ENCODE measurements at regions not wholly inside any gene's neighbourhood (a gene's known extent, or its start where the extent isn't known, plus 50 kb on each side); places are given as distances from the start of the nearest gene placed in this dataset.
"Not testable (repeated sequence)": the region's sequence is repeated elsewhere in the genome, so short reads cannot be mapped to it uniquely, and the experiment has no call there.

DNA sequence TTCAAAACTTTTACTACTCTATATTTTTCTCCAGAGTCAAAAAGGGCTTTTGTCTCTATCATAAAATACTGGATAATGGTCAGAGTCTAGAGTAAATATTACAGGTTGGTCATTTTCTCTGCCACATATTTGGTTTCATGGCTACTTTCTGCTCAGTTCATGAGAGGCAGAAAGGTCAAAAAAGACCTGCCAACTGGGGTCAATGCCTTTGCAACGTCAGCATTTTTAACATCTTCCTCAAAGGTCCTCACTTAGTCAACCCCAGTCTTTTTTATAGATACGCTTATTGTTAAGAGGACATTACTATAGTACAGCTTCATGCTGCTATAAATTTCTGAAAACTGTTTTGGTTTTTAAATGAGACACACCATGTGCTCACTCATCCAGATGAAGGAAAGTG, 312.1 kb upstream of the ARHGEF26 start:
- TF ChIP-seq Cebpa-rat (IDR thresholded peaks at IDR 0.05): no peak
- Histone ChIP-seq H3K4me3 (no peak overlapping the region), H4K20me1 (no peaks in the 10 kb centered on the region), H3K9ac (no peak overlapping the region), H3K36me3 (no peaks in the 10 kb centered on the region), H3K4me2 (no peak overlapping the region), H3K4me1 (no peaks in the 10 kb centered on the region), H3K27ac (no peak overlapping the region), H3K27me3 (no peaks in the 10 kb centered on the region), H3K9me3 (replicated peaks in 1 of 11) (no peaks in the 10 kb centered on the region)

DNA sequence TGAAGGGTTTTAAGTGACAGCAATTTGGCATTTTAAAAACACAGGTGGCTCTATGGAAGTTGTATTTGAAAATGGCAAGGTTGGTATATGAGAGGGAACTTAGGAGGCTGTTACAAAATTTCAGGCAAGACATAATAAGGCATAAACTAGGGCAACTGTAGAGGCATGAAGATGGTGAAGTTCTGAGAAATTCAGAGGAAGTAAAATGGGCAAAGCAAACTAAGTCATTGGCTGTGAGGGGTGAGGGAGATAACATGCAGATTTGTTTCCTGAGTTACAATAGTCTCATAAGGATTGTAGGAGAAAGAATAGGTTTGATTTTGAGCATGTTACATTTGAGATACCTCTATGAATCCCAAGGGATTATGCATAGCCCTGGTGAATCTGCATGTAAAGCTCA, 302.9 kb upstream of the ARHGEF26 start:
- Histone ChIP-seq H3K4me1 (peaks cover 4 to 37% (median 16%) of the 10 kb centered on the region in 10 experiments; a peak in 15 of 20 replicates), H3K27ac (no peak overlapping the region), H3K4me3 (no peak overlapping the region)

DNA sequence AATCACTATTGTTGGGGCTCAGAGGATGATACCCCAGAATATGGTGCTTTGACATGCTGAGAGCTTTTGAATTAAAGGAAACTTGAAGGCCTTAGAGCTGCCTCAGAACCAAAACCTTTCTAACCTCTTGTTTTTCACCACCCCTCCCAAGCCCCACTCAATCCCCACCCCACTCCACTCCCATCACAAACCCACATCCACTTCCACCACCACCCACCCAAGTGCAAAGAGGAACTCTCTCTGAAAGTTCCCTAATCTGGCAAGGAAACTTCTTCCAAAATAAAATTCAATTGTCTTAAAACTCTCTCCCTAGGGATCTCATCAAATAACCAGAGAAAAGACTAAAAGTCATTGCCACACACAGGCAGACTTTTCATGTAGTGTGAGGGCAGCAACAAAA, 301.2 kb upstream of the ARHGEF26 start:
- no peak for TF ChIP-seq Cebpa-rat (IDR thresholded peaks at IDR 0.05)
- no peaks in the 10 kb centered on the region for H3K36me3 ChIP-seq
- H3K9me3 ChIP-seq (replicated peaks in 1 of 11): peaks cover 0 to 12% (median 0%) of the 10 kb centered on the region in 11 experiments; a peak in 5 of 22 replicates
- H3K4me1 ChIP-seq: peaks cover 4 to 37% (median 16%) of the 10 kb centered on the region in 10 experiments; a peak in 15 of 20 replicates
- peak overlapping the region in 10 of 11 experiments; percentile 3 to 71 (median 55); a peak in 15 of 22 replicates for H3K4me2 ChIP-seq
- no peaks in the 10 kb centered on the region for H3K27me3 ChIP-seq
- H4K20me1 ChIP-seq: no peaks in the 10 kb centered on the region
- H3K9ac ChIP-seq: no peak overlapping the region
- no peak overlapping the region for H3K27ac ChIP-seq
- no peak overlapping the region for H3K4me3 ChIP-seq

More for the DNA sequence above, 302.9 kb upstream of the ARHGEF26 start:
- Histone ChIP-seq H3K9me3 (replicated peaks in 1 of 11) (peaks cover 0 to 9% (median 0%) of the 10 kb centered on the region in 11 experiments; a peak in 5 of 22 replicates), H3K4me2 (peak overlapping the region in 5 of 11 experiments; percentile 4 to 71 (median 59); a peak in 7 of 22 replicates), H3K36me3 (no peaks in the 10 kb centered on the region), H3K9ac (no peak overlapping the region), H3K27me3 (no peaks in the 10 kb centered on the region), H4K20me1 (no peaks in the 10 kb centered on the region)
- TF ChIP-seq Cebpa-rat (IDR thresholded peaks at IDR 0.05): no peak

DNA sequence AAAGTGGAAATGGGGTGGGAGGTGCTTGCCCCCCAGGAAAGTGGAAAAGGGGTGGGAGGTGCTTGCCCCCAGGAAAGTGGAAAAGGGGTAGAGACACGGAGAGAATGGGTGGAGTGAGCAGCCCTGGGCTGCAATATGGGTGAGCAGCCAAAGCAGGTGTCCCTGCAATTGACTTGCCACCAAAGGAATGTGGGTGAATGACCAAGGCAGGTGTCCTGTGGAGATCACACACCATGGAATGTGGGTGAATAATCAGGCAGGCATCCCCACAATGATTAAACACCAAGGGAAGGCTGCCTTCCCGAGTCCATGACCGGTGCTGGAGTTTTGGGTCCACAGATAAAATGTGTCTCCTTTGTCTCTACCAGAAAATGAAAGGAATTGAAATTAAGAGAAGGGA, 292.8 kb upstream of the ARHGEF26 start:
- peaks cover 0 to 24% (median 0%) of the 10 kb centered on the region in 10 experiments; a peak in 7 of 20 replicates for H3K4me1 ChIP-seq
- not testable (repeated sequence) for H4K20me1 ChIP-seq; H3K36me3 ChIP-seq; H3K4me3 ChIP-seq; H3K27me3 ChIP-seq; H3K9ac ChIP-seq; H3K27ac ChIP-seq; H3K9me3 ChIP-seq (replicated peaks in 1 of 11)
- 0 out of 22 replicates have a peak overlapping the region, but pooled peaks of 1 of the 11 experiments have one; percentile 32 for H3K4me2 ChIP-seq

DNA sequence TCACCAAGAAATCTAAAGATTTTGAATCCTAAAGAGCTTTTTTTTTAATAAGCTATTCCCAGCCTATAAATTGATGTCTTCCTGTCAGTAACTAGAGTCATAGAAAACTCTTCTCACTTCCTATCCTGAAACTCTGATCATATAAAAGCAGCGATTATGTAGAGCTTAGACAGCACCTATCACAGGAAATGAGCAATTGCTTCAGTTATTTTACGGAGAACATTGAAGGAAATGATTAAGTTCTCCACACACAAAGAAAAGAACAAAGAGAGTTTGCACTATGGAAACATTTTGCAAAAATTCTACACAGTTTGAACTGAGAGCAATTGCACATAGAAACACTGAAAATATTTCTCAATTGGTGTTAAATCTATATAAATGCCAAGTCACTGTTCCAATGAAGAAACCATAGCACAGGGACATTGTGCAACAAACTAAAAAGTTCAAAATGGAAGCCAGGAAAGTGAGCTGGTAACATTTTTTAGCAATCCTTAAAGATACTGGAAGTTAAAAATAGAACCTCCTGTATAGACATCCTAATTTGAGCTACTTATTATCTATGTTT, 291.5 kb upstream of the ARHGEF26 start:
- Histone ChIP-seq H4K20me1 (no peaks in the 10 kb centered on the region), H3K4me1 (peaks cover 0 to 24% (median 0%) of the 10 kb centered on the region in 10 experiments; a peak in 7 of 20 replicates), H3K27me3 (no peaks in the 10 kb centered on the region), H3K9me3 (replicated peaks in 1 of 11) (peaks cover 0 to 6% (median 0%) of the 10 kb centered on the region in 11 experiments; a peak in 2 of 22 replicates), H3K4me2 (peak overlapping the region in 4 of 11 experiments; percentile 30 to 57 (median 37); a peak in 7 of 22 replicates), H3K36me3 (no peaks in the 10 kb centered on the region), H3K27ac (peak overlapping the region in 2 of 11 experiments; percentile 1 to 23; a peak in 3 of 22 replicates), H3K9ac (no peak overlapping the region), H3K4me3 (no peak overlapping the region)
- no peak for TF ChIP-seq Cebpa-rat (IDR thresholded peaks at IDR 0.05)

DNA sequence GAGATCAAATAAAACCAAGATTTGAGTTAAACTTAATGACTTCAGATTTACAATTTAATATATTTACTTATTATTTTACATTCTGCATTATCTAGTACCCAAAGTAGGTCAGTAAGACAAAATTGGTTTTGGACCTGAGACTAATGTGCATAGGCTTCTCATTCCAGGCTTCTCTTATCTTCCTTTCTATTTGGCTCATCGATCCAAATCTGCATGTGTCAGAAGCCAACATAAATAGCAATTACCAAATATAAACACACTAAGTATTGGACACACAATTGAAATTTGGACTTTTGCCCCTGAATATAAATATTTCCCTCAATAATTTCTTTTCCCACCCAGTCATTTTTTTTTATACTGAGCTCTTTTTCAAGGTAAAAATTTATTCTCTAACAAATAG, 290.6 kb upstream of the ARHGEF26 start:
- no peak overlapping the region; a peak in 1 of 22 replicates for H3K27ac ChIP-seq
- no peak overlapping the region for H3K9ac ChIP-seq
- peak overlapping the region in 2 of 11 experiments; percentile 32 to 57; a peak in 1 of 22 replicates for H3K4me2 ChIP-seq
- H3K27me3 ChIP-seq: no peaks in the 10 kb centered on the region
- H3K4me1 ChIP-seq: peaks cover 0 to 24% (median 0%) of the 10 kb centered on the region in 10 experiments; a peak in 7 of 20 replicates
- H3K9me3 ChIP-seq (replicated peaks in 1 of 11): peaks cover 0 to 6% (median 0%) of the 10 kb centered on the region in 11 experiments; a peak in 2 of 22 replicates
- no peak overlapping the region for H3K4me3 ChIP-seq
- TF ChIP-seq Cebpa-rat (IDR thresholded peaks at IDR 0.05): no peak
- H4K20me1 ChIP-seq: no peaks in the 10 kb centered on the region
- no peaks in the 10 kb centered on the region for H3K36me3 ChIP-seq

DNA sequence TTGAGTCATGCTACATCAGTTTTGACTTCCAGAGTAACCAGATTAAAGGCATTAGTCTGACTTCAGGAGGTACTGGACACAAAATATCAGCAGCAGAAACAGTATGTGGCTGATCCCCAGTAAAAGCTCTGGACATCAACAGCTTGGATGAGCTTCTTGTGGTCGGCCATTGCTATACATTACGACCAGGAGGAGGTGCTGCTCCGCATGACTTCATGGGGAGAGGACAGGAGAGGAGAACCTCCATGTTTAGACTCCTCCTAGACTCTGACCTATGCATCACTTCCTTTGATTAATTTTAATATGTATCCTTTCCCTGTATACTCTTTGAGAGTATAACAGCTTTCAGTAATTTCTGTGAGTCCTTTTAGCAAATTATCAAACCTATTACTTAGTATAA, 285.6 kb upstream of the ARHGEF26 start:
- Histone ChIP-seq H3K4me3 (no peak overlapping the region), H3K27me3 (no peaks in the 10 kb centered on the region), H3K36me3 (no peaks in the 10 kb centered on the region), H3K9ac (no peak overlapping the region), H4K20me1 (no peaks in the 10 kb centered on the region), H3K4me1 (peaks cover 0 to 4% (median 0%) of the 10 kb centered on the region in 10 experiments; a peak in 4 of 20 replicates), H3K27ac (no peak overlapping the region), H3K4me2 (no peak overlapping the region), H3K9me3 (replicated peaks in 1 of 11) (peaks cover 0 to 6% (median 0%) of the 10 kb centered on the region in 11 experiments; a peak in 2 of 22 replicates)
- TF ChIP-seq Cebpa-rat (IDR thresholded peaks at IDR 0.05): no peak

DNA sequence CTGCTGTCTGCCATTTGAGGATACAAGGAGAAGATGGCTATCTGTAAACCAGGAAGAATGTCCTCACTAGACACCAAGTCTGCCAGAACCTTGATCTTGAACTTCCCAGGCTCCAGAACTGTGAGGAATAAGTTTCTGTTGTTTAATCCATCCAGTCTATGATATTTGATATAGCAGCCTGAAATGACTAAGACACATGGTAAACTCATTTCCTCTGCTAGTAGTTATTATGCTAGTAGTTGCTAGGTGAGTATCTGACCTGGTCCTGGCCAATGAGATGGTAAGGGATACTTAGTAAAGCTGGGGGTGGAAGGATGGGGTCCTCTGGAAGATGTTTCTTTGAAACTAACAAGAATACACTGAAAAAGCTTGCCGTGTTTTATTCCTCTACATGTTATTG, 280.7 kb upstream of the ARHGEF26 start:
- H3K36me3 ChIP-seq: no peaks in the 10 kb centered on the region
- H3K4me3 ChIP-seq: no peak overlapping the region
- no peak for TF ChIP-seq Cebpa-rat (IDR thresholded peaks at IDR 0.05)
- H3K4me1 ChIP-seq: no peaks in the 10 kb centered on the region
- no peak overlapping the region for H3K9ac ChIP-seq
- H3K27me3 ChIP-seq: no peaks in the 10 kb centered on the region
- H3K4me2 ChIP-seq: no peak overlapping the region
- 0 out of 22 replicates have a peak, but pooled peaks cover 0 to 3% (median 0%) of the 10 kb centered on the region in 11 experiments for H3K9me3 ChIP-seq (replicated peaks in 1 of 11)
- no peaks in the 10 kb centered on the region for H4K20me1 ChIP-seq
- H3K27ac ChIP-seq: no peak overlapping the region

DNA sequence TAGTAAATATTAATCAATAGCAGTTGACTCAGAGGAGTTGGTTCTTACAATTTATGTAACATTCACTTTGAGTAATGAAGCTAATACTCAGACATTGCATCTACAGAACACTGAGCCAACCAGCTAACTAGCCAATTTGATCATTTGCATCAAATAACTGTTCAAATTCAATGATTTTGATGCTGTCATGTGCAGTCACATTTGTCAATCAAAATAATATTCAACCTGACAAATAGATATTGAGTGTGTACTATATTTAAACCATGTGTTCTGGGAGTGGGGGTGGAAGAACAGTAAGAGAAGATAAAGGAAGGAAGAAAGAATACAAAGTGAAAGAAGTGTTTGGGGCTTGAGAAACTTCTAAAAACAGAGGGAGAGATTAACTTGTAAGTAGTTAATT, 277.2 kb upstream of the ARHGEF26 start:
- Histone ChIP-seq H3K27me3 (no peaks in the 10 kb centered on the region), H3K9me3 (replicated peaks in 1 of 11) (0 out of 22 replicates have a peak, but pooled peaks cover 0 to 3% (median 0%) of the 10 kb centered on the region in 11 experiments), H3K36me3 (no peaks in the 10 kb centered on the region), H4K20me1 (no peaks in the 10 kb centered on the region), H3K27ac (no peak overlapping the region), H3K4me3 (no peak overlapping the region), H3K4me1 (no peaks in the 10 kb centered on the region), H3K9ac (no peak overlapping the region), H3K4me2 (no peak overlapping the region)
- TF ChIP-seq Cebpa-rat (IDR thresholded peaks at IDR 0.05): no peak

DNA sequence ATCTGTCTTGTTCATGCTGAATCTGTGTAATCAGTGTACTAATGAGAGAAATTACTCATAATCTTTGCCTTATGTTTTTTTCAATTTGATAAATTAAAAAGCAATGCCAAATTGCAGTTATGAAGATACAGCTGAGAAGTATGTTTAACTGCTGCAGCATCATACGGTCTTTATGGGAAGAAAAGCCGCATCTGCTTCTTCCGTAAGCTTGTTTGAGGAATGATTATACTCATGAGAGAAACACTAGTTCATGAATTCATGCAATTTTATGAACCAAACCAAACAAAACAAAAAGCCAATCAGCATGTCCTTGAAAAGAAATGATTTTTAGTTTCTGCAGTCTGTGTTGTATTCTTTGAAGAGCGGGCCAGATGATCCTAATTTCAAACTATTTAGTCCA, 275.9 kb upstream of the ARHGEF26 start:
- H3K27ac ChIP-seq: no peak overlapping the region
- no peak overlapping the region for H3K9ac ChIP-seq
- H3K9me3 ChIP-seq (replicated peaks in 1 of 11): 0 out of 22 replicates have a peak, but pooled peaks cover 0 to 3% (median 0%) of the 10 kb centered on the region in 11 experiments
- H3K4me2 ChIP-seq: no peak overlapping the region
- H4K20me1 ChIP-seq: no peaks in the 10 kb centered on the region
- no peak for TF ChIP-seq Cebpa-rat (IDR thresholded peaks at IDR 0.05)
- no peaks in the 10 kb centered on the region for H3K27me3 ChIP-seq
- H3K36me3 ChIP-seq: no peaks in the 10 kb centered on the region
- no peak overlapping the region for H3K4me3 ChIP-seq
- H3K4me1 ChIP-seq: no peaks in the 10 kb centered on the region

Data from BLaER1 treated with 17β-estradiol and CSF1 and Interleukin-3, amounts not matched to agents 10 nM and 100 nM (cell line).